ENCODE measurements at regions not wholly inside any gene's neighbourhood (a gene's known extent, or its start where the extent isn't known, plus 50 kb on each side); places are given as distances from the start of the nearest gene placed in this dataset.

DNA sequence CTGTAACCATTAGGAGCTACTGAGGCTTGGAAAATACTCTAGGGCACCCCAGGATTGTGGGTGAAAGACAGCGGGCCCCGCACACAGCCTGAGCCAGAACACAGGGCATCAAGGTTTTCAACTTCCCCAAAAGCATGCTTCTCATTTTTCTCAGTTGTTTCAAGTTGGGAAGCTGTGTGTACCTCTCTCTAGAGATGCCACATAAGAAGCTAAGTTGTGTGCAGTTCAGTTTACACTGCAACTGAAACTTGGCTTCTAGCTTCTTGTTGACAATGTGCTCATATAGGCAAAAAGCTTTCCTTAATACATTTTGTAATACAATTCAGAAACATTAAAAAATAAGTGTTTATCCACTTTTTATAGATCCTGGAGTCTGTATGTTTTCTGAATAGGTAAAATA lies 88.1 kb upstream of the PTPRR start:
- TF ChIP-seq, protein P1, sequence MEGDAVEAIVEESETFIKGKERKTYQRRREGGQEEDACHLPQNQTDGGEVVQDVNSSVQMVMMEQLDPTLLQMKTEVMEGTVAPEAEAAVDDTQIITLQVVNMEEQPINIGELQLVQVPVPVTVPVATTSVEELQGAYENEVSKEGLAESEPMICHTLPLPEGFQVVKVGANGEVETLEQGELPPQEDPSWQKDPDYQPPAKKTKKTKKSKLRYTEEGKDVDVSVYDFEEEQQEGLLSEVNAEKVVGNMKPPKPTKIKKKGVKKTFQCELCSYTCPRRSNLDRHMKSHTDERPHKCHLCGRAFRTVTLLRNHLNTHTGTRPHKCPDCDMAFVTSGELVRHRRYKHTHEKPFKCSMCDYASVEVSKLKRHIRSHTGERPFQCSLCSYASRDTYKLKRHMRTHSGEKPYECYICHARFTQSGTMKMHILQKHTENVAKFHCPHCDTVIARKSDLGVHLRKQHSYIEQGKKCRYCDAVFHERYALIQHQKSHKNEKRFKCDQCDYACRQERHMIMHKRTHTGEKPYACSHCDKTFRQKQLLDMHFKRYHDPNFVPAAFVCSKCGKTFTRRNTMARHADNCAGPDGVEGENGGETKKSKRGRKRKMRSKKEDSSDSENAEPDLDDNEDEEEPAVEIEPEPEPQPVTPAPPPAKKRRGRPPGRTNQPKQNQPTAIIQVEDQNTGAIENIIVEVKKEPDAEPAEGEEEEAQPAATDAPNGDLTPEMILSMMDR (IDR thresholded peaks at IDR 0.05 in 8 of 11, conservative IDR thresholded peaks at IDR 0.05 in 3 of 11), result no peak
- no peak for TF ChIP-seq POLR2A (IDR thresholded peaks at IDR 0.05)
- no peak for TF ChIP-seq POLR2AphosphoS5 (IDR thresholded peaks at IDR 0.05)

Measured in spleen (tissue), 7 donors.